ENCODE measurements at regions not wholly inside any gene's neighbourhood (a gene's known extent, or its start where the extent isn't known, plus 50 kb on each side); places are given as distances from the start of the nearest gene placed in this dataset.

DNA sequence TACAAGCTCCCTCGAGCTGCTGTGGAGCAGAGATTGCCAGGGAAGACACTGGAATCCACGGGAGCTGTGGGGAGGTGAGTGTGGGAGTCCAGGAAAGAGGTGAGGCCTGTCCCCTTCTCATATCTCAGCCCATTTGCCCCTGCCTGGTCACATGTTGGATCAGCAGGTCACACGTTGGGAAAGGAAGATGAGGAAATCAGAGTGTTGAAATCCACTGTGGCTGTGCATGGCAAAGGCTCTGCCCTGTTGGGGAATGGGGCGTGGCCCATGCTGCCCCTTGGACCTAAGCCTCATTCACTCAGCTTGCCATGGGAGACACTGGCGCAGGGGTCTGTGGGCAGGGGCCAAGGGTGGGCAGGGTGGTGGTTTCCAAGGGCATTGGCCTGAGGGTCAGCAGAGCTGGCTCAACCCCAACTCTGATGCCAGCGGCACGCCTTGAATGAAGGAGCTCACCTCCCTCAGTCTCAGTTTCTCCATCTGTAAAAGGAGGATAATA is 85.4 kb upstream of the CPEB4 start (continued):
- TF ChIP-seq ZSCAN21 (CRISPR knock-in tag; IDR thresholded peaks at IDR 0.05; ENCODE audit: borderline replicate concordance) = peak; percentile 90
- TF ChIP-seq AKAP8 (CRISPR knock-in tag; IDR thresholded peaks at IDR 0.05) = 0 out of 2 replicates have a peak, but pooled peaks have one; percentile 50
- peak; percentile 79; the same call in 1 of the 2 replicates for TF ChIP-seq ZNF749 (CRISPR knock-in tag; IDR thresholded peaks at IDR 0.05; ENCODE audit: borderline replicate concordance)
- TF ChIP-seq JUNB (CRISPR knock-in tag; IDR thresholded peaks at IDR 0.05; ENCODE audit: borderline replicate concordance) = peak; percentile 44; the same call in 1 of the 2 replicates
- TF ChIP-seq ZNF234 (CRISPR knock-in tag; conservative IDR thresholded peaks at IDR 0.05) = no peak
- no peak for TF ChIP-seq ZNF33B (CRISPR knock-in tag; IDR thresholded peaks at IDR 0.05)
- TF ChIP-seq ZBTB7B (CRISPR knock-in tag; IDR thresholded peaks at IDR 0.05) = peak; percentile 93
- peak; percentile 81 for TF ChIP-seq ZFY (CRISPR knock-in tag; IDR thresholded peaks at IDR 0.05)
- no peak for TF ChIP-seq SIN3A (IDR thresholded peaks at IDR 0.05; ENCODE audit: borderline replicate concordance, low read depth, low read length)
- TF ChIP-seq FOXA3 (CRISPR knock-in tag; IDR thresholded peaks at IDR 0.05) = peak; percentile 94
- TF ChIP-seq PRMT3 (CRISPR knock-in tag; IDR thresholded peaks at IDR 0.05; ENCODE audit: borderline replicate concordance, low read depth) = 0 out of 2 replicates have a peak, but pooled peaks have one; percentile 83
- TF ChIP-seq ZC3H13 (CRISPR knock-in tag; IDR thresholded peaks at IDR 0.05) = 0 out of 2 replicates have a peak, but pooled peaks have one; percentile 83
- TF ChIP-seq, protein P1, sequence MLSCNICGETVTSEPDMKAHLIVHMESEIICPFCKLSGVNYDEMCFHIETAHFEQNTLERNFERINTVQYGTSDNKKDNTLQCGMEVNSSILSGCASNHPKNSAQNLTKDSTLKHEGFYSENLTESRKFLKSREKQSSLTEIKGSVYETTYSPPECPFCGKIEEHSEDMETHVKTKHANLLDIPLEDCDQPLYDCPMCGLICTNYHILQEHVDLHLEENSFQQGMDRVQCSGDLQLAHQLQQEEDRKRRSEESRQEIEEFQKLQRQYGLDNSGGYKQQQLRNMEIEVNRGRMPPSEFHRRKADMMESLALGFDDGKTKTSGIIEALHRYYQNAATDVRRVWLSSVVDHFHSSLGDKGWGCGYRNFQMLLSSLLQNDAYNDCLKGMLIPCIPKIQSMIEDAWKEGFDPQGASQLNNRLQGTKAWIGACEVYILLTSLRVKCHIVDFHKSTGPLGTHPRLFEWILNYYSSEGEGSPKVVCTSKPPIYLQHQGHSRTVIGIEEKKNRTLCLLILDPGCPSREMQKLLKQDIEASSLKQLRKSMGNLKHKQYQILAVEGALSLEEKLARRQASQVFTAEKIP (CRISPR knock-in tag; IDR thresholded peaks at IDR 0.05; ENCODE audit: borderline replicate concordance) = no peak
- peak; percentile 58; the same call in 1 of the 2 replicates for TF ChIP-seq ZNF747 (CRISPR knock-in tag; IDR thresholded peaks at IDR 0.05; ENCODE audit: borderline replicate concordance)
- TF ChIP-seq, protein P2, sequence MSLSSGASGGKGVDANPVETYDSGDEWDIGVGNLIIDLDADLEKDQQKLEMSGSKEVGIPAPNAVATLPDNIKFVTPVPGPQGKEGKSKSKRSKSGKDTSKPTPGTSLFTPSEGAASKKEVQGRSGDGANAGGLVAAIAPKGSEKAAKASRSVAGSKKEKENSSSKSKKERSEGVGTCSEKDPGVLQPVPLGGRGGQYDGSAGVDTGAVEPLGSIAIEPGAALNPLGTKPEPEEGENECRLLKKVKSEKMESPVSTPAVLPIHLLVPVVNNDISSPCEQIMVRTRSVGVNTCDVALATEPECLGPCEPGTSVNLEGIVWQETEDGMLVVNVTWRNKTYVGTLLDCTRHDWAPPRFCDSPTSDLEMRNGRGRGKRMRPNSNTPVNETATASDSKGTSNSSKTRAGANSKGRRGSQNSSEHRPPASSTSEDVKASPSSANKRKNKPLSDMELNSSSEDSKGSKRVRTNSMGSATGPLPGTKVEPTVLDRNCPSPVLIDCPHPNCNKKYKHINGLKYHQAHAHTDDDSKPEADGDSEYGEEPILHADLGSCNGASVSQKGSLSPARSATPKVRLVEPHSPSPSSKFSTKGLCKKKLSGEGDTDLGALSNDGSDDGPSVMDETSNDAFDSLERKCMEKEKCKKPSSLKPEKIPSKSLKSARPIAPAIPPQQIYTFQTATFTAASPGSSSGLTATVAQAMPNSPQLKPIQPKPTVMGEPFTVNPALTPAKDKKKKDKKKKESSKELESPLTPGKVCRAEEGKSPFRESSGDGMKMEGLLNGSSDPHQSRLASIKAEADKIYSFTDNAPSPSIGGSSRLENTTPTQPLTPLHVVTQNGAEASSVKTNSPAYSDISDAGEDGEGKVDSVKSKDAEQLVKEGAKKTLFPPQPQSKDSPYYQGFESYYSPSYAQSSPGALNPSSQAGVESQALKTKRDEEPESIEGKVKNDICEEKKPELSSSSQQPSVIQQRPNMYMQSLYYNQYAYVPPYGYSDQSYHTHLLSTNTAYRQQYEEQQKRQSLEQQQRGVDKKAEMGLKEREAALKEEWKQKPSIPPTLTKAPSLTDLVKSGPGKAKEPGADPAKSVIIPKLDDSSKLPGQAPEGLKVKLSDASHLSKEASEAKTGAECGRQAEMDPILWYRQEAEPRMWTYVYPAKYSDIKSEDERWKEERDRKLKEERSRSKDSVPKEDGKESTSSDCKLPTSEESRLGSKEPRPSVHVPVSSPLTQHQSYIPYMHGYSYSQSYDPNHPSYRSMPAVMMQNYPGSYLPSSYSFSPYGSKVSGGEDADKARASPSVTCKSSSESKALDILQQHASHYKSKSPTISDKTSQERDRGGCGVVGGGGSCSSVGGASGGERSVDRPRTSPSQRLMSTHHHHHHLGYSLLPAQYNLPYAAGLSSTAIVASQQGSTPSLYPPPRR (CRISPR knock-in tag; IDR thresholded peaks at IDR 0.05; ENCODE audit: borderline replicate concordance) = peak; percentile 87
- TF ChIP-seq PHB2 (IDR thresholded peaks at IDR 0.05; ENCODE audit: partially characterized antibody) = no peak
- TF ChIP-seq SP4 (CRISPR knock-in tag; IDR thresholded peaks at IDR 0.05) = peak; percentile 72; the same call in 1 of the 2 replicates
- peak; percentile 97 for TF ChIP-seq ZNF687 (CRISPR knock-in tag; IDR thresholded peaks at IDR 0.05)
- TF ChIP-seq ZNF577 (CRISPR knock-in tag; IDR thresholded peaks at IDR 0.05; ENCODE audit: borderline replicate concordance, low read depth) = no peak
- peak; percentile 94 for TF ChIP-seq MIXL1 (CRISPR knock-in tag; IDR thresholded peaks at IDR 0.05)

Measured in HepG2 (cell line).